OCI-LY7 (cell line): ENCODE measurements at regions not wholly inside any gene's neighbourhood (a gene's known extent, or its start where the extent isn't known, plus 50 kb on each side); places are given as distances from the start of the nearest gene placed in this dataset.

Experiments
- BruUV-seq: library from RNA; stranded (reverse); fragments of 400-500 nt; replicated peaks from 2 replicates; lab custom pipeline; 2021; lab: Mats Ljungman, UMichigan
- CTCF ChIA-PET: fragments of 300-600 bp; sonication (Branson Sonifier 250); formaldehyde crosslinking; loops from one replicate; lab custom pipeline; 2022; ENCODE audit warnings: antibody characterized with exemption; ENCODE audit not compliant: unreplicated experiment; lab: Charles Lee
- POLR2A ChIA-PET: fragments of 300-600 bp; sonication (Branson Sonifier 250); formaldehyde crosslinking; loops from one replicate; lab custom pipeline; 2022; ENCODE audit warnings: antibody characterized with exemption; lab: Charles Lee
- DNase-seq: peaks from one replicate; pipeline ENCODE4 v3.0.0-alpha.2; 2015; ENCODE audit warnings: low spot score
- H2AFZ ChIP-seq: fragments of 200-600 bp; sonication (generic), shearing (Covaris generic); 2 replicates; pipeline ENCODE4 v1.6.1; 2014; ENCODE audit warnings: mild to moderate bottlenecking, antibody characterized with exemption, low read length, moderate library complexity
- H3K27ac ChIP-seq: fragments of 200-600 bp; sonication (generic); 2 replicates; pipeline ENCODE4 v1.5.1; 2014; ENCODE audit warnings: mixed run types, low read depth, mild to moderate bottlenecking, moderate library complexity, low read length, inconsistent platforms; ENCODE audit not compliant: poor library complexity, severe bottlenecking
- H3K36me3 ChIP-seq: fragments of 200-600 bp; sonication (generic); 2 replicates; pipeline ENCODE4 v1.6.1; 2014; ENCODE audit warnings: mild to moderate bottlenecking, antibody characterized with exemption, low read length, moderate library complexity, mixed read lengths; ENCODE audit not compliant: insufficient read depth
- H3K4me1 ChIP-seq: fragments of 200-600 bp; sonication (generic); 2 replicates; pipeline ENCODE4 v1.5.1; 2014; ENCODE audit warnings: mild to moderate bottlenecking, low read length; ENCODE audit not compliant: insufficient read depth, poor library complexity, severe bottlenecking
- H3K4me2 ChIP-seq: fragments of 200-600 bp; sonication (generic); 2 replicates; pipeline ENCODE4 v1.6.1; 2014; ENCODE audit warnings: mild to moderate bottlenecking, low read length
- H3K4me3 ChIP-seq: fragments of 200-600 bp; sonication (generic); 2 replicates; pipeline ENCODE4 v1.5.1; 2014; ENCODE audit warnings: mild to moderate bottlenecking, low read depth, low read length; ENCODE audit not compliant: poor library complexity, severe bottlenecking
- H3K79me2 ChIP-seq: fragments of 200-600 bp; sonication (generic); 2 replicates; pipeline ENCODE4 v1.6.1; 2016; ENCODE audit warnings: low read depth, mild to moderate bottlenecking, low read length, moderate library complexity, mixed read lengths; ENCODE audit not compliant: insufficient read depth
- H3K9me2 ChIP-seq: fragments of 200-600 bp; sonication (generic); 2 replicates; pipeline ENCODE4 v1.6.1; 2016; ENCODE audit warnings: mild to moderate bottlenecking, low read length, mixed read lengths; ENCODE audit not compliant: insufficient read depth
- H3K9me3 ChIP-seq: fragments of 200-600 bp; sonication (generic); 2 replicates; pipeline ENCODE4 v1.6.1; 2014; ENCODE audit warnings: mild to moderate bottlenecking, mixed run types, low read length, mixed read lengths
- H4K20me1 ChIP-seq: fragments of 200-600 bp; sonication (generic); 2 replicates; pipeline ENCODE4 v1.6.1; 2014; ENCODE audit warnings: mild to moderate bottlenecking, antibody characterized with exemption, low read length, moderate library complexity, mixed read lengths; ENCODE audit not compliant: insufficient read depth
- EZH2phosphoT487 ChIP-seq: fragments of 200-600 bp; sonication (generic); IDR thresholded peaks from 2 replicates; pipeline ENCODE4 v1.6.1; 2018; ENCODE audit warnings: low read depth, borderline replicate concordance, mild to moderate bottlenecking, mixed run types, antibody characterized with exemption, low read length, moderate library complexity, mixed read lengths
- intact Hi-C: fragments of 100-400 bp; cut with micrococcal nuclease; formaldehyde crosslinking; loops from one replicate; pipeline ENCODE4 v1.10.0; 2022; ENCODE audit not compliant: unreplicated experiment
- TF ChIP-seq, protein P1 (sequence below): fragments of 200-600 bp; sonication (generic); conservative IDR thresholded peaks from 2 replicates; pipeline ENCODE4 v1.5.1; 2014; ENCODE audit warnings: mild to moderate bottlenecking, antibody characterized with exemption, low read length, moderate library complexity, mixed read lengths

DNA sequence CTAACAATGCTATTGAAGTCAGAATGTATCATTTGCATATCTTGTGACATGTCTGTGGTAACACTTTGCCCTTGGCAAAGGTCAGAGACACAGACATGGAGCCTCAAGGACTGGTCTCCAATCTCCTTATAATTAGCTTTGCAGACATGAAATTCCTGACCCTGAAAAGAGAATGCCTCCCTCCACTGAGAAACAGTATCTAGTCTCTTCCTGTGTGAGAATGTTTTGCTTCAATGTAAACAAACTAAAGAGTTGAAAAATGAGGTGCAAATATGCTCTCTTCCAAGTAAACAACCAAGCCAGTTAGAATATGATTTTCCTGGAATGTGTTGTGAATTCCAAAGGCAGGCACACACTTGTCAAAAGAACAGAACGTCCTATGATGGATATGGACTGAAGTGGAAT lies 407.1 kb upstream of the MARCKS start:
- Histone ChIP-seq H2AFZ (no peak overlapping the region), H3K9me3 (no peaks in the 10 kb centered on the region), H4K20me1 (no peaks in the 10 kb centered on the region), H3K4me3 (no peak overlapping the region), H3K4me1 (no peaks in the 10 kb centered on the region), H3K9me2 (no peaks in the 10 kb centered on the region), H3K27ac (no peak overlapping the region), H3K36me3 (no peaks in the 10 kb centered on the region), H3K4me2 (no peak overlapping the region), H3K79me2 (no peaks in the 10 kb centered on the region)
- TF ChIP-seq EZH2phosphoT487, result no peak
- TF ChIP-seq, protein P1, sequence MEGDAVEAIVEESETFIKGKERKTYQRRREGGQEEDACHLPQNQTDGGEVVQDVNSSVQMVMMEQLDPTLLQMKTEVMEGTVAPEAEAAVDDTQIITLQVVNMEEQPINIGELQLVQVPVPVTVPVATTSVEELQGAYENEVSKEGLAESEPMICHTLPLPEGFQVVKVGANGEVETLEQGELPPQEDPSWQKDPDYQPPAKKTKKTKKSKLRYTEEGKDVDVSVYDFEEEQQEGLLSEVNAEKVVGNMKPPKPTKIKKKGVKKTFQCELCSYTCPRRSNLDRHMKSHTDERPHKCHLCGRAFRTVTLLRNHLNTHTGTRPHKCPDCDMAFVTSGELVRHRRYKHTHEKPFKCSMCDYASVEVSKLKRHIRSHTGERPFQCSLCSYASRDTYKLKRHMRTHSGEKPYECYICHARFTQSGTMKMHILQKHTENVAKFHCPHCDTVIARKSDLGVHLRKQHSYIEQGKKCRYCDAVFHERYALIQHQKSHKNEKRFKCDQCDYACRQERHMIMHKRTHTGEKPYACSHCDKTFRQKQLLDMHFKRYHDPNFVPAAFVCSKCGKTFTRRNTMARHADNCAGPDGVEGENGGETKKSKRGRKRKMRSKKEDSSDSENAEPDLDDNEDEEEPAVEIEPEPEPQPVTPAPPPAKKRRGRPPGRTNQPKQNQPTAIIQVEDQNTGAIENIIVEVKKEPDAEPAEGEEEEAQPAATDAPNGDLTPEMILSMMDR, result no peak
- ChIA-PET POLR2A (interaction anchor here (1.0 to 1.2 kb wide), 2 partner anchors 9 to 11 kb away, joined by 5 read pairs; no protein-coding TSS in a partner anchor), CTCF (no interaction called here)
- DNase-seq, result no peak
- intact Hi-C loops, result no loop called here
- no TSS peak for BruUV-seq

DNA sequence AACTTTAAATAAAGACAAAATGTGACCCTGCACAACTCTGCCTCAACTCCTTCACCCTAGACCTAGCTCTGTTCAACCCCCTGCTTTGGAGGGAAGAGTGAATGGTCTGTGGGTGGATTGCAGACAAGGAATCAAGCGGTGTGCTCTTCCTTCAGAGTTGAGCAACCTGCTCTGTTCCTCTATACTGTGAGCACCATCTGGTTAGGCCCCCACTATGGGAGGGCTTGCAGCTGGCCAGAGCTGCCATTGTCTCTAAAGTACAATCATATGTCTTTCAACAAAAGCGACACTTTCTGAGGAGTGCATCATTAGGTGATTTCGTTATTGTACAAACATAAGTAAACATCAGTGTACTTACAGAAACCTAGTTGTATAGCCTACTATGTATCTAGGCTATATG lies 406.1 kb upstream of the MARCKS start:
- H2AFZ ChIP-seq, result no peak overlapping the region
- H3K79me2 ChIP-seq, result no peaks in the 10 kb centered on the region
- H3K9me3 ChIP-seq, result no peaks in the 10 kb centered on the region
- intact Hi-C loops, result no loop called here
- no peak overlapping the region for H3K4me2 ChIP-seq
- H3K27ac ChIP-seq, result no peak overlapping the region
- H4K20me1 ChIP-seq, result no peaks in the 10 kb centered on the region
- no peaks in the 10 kb centered on the region for H3K36me3 ChIP-seq
- no peaks in the 10 kb centered on the region for H3K4me1 ChIP-seq
- ChIA-PET POLR2A (interaction anchor here (0.6 kb wide), 1 partner anchor 103 kb away, joined by 3 read pairs; no protein-coding TSS in a partner anchor), CTCF (no interaction called here)
- no peak for TF ChIP-seq EZH2phosphoT487
- TF ChIP-seq, protein P1, result no peak
- H3K9me2 ChIP-seq, result no peaks in the 10 kb centered on the region
- H3K4me3 ChIP-seq, result no peak overlapping the region
- no TSS peak for BruUV-seq
- DNase-seq, result no peak

DNA sequence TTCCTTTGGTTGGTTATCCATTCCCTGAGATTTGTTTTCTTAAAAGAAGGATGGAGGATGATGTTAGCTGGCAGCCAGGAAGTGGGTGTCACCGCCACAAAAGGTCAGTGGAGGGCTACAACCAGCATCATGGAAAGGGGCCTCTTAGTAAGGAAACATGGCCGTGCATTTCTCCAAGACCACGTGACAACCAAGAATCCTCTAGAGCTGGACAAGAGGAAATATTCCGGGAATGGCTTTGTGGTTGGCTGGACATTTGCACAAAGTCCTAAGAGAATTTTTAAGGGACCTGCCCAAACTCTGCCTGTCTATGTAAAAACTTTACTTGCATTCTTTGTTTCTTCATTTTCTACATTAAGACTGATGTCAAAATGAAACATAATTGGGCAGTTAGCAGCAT lies 399.9 kb upstream of the MARCKS start:
- Histone ChIP-seq H3K27ac (no peak overlapping the region), H3K79me2 (no peaks in the 10 kb centered on the region), H3K9me2 (no peaks in the 10 kb centered on the region), H3K4me1 (no peaks in the 10 kb centered on the region), H3K9me3 (no peaks in the 10 kb centered on the region), H4K20me1 (no peaks in the 10 kb centered on the region), H3K4me3 (no peak overlapping the region), H3K4me2 (no peak overlapping the region), H3K36me3 (no peaks in the 10 kb centered on the region), H2AFZ (no peak overlapping the region)
- ChIA-PET CTCF (no interaction called here), POLR2A (no interaction called here)
- no peak for DNase-seq
- no TSS peak for BruUV-seq
- no peak for TF ChIP-seq EZH2phosphoT487
- TF ChIP-seq, protein P1, result no peak
- intact Hi-C loops, result no loop called here
